Epithelial cell of esophagus (primary cell): ENCODE measurements at regions not wholly inside any gene's neighbourhood (a gene's known extent, or its start where the extent isn't known, plus 50 kb on each side); places are given as distances from the start of the nearest gene placed in this dataset.

Experiments used
- DNase-seq: peaks from one replicate; pipeline ENCODE4 v3.0.0; 2010; ENCODE audit warnings: low read depth
- H3K4me3 ChIP-seq: 2 replicates; pipeline ENCODE4 v1.5.1; 2011; ENCODE audit warnings: mild to moderate bottlenecking, low read length, control low read depth
- CTCF ChIP-seq: IDR thresholded peaks from 2 replicates; pipeline ENCODE4 v1.5.1; 2011; ENCODE audit warnings: low read depth, mild to moderate bottlenecking, low read length, control low read depth, inconsistent platforms; ENCODE audit not compliant: insufficient read depth; ENCODE audit errors: missing control alignments

- no peak for DNase-seq
- no peak for TF ChIP-seq CTCF
- H3K4me3 ChIP-seq, result no peak overlapping the region
Observed at GRCh38 chr10:107873007-107873406, 708.5 kb upstream of the SORCS1 start.

- no peak for TF ChIP-seq CTCF
- no peak for DNase-seq
- H3K4me3 ChIP-seq, result no peak overlapping the region
Observed at GRCh38 chr10:107865691-107866090, 701.2 kb upstream of the SORCS1 start.

GRCh38 chr10:107859065-107859464, 694.6 kb upstream of the SORCS1 start:
- no peak for DNase-seq
- TF ChIP-seq CTCF, result no peak
- H3K4me3 ChIP-seq, result no peak overlapping the region

GRCh38 chr10:107856047-107856315, 691.5 kb upstream of the SORCS1 start:
- DNase-seq, result peak; percentile 20
- H3K4me3 ChIP-seq, result no peak overlapping the region
- no peak for TF ChIP-seq CTCF

GRCh38 chr10:107855301-107856046, 691.0 kb upstream of the SORCS1 start:
- no peak for TF ChIP-seq CTCF
- no peak for DNase-seq
- no peak overlapping the region for H3K4me3 ChIP-seq

- DNase-seq, result no peak
- no peak for TF ChIP-seq CTCF
- H3K4me3 ChIP-seq, result no peak overlapping the region
Observed at GRCh38 chr10:107848726-107849360, 684.3 kb upstream of the SORCS1 start.

GRCh38 chr10:107847620-107848019, 683.1 kb upstream of the SORCS1 start:
- H3K4me3 ChIP-seq, result no peak overlapping the region
- DNase-seq, result no peak
- TF ChIP-seq CTCF, result no peak
